HG03039 (cell line): ENCODE measurements at regions not wholly inside any gene's neighbourhood (a gene's known extent, or its start where the extent isn't known, plus 50 kb on each side); places are given as distances from the start of the nearest gene placed in this dataset.

Experiments
- ATAC-seq: cut with Tn5 transposase; IDR thresholded peaks from one replicate; pipeline ENCODE4 v1.9.1; 2021; ENCODE audit warnings: mild to moderate bottlenecking, moderate library complexity; ENCODE audit not compliant: unreplicated experiment

DNA sequence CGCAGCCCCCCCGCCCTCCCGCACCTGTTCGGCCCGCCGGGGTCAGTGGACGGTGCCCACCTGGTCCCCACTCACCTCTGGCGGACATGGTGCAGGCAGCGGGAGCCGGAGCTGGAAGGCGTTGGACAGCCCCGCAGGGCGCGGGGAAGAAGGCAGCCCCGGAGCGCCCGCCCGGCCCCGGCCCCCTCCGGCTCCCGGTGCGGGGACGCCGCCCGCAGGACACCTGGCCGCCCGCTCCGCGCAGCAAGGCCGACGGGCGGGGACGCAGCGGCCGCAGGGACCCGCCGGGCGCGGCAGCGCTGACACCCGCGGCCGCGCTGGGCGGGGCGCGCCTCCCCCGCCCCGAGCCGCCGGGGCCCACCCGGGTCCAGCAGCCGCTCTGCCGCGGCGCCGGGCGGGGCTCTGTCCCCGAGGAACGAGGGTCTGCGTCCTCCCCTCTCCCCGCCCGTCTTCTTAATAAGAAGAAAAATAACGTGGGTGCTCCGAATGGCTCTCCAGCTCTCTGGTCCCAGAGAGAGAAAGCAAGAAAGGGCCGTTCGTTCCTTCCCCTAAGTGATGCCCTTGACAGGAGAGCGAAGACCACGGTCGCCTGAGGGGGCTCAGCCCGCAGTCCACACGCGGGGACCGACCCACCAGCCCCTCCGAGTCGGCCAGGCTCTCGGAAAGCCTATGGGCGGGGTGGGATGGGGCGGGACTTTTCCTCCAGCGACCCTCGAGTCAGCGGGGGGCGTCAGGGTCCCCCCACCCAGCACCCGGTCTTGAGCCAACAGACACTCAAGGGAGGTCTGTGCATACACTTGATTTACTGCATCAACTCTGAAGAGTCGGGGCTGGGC lies 53.4 kb upstream of the FHIP2A start:
- no peak for ATAC-seq

DNA sequence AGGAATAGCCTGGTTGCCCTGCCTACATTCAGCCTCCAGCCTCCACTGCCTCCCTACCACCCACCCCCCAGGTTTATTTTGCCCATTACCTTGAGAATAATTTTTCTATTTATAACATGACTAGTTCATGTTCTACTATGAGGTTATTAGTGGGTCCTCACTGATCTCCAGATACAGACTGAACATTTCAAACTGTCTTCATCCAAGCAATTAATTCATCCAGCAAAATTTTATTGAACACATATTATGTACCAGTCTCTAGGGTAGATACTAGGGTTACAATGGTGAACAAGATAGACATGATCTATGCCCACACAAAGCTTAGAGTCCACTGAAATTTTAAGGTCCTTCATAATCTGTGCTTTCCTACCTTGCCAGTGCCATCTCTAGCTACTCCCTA lies 51.6 kb upstream of the FHIP2A start:
- no peak for ATAC-seq

DNA sequence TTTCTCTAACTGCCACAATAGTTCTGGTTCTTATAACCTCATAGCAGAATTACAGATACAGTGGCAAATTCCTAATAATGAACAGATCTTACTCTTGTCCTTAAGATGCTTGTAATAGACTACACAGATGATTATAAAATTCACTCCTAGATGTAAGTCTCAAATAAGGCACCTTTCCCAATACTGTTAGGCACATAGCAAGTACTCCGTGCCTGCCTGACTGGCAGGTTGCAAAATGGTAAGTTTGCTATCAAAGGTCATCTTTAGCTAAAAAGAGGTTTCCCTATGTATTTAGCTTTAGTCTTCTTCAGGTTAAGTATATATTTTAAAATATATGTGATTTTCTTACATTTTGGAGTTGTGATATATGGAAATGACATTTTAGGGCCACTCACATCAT lies 50.4 kb upstream of the FHIP2A start:
- ATAC-seq, result no peak

DNA sequence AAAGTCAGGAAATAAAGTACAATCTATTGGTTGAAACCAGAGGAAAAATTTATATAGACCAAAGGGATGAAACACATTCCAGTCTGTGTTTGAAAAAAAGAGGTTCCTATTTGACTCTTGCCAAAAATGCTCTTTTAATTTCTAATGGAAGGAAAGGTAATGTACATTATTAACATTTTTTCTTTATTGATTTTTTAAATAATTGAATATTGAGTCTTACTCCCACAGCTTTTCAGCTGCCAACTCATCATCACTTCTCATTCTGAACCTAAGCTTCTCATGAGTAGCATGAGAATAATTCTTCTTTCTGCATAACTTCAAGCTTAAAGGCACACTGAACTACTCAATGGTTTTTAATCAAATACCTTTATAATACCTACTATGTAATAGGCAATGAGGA lies 49.8 kb upstream of the FHIP2A start:
- ATAC-seq, result no peak
